ENCODE measurements at regions not wholly inside any gene's neighbourhood (a gene's known extent, or its start where the extent isn't known, plus 50 kb on each side); places are given as distances from the start of the nearest gene placed in this dataset.

DNA sequence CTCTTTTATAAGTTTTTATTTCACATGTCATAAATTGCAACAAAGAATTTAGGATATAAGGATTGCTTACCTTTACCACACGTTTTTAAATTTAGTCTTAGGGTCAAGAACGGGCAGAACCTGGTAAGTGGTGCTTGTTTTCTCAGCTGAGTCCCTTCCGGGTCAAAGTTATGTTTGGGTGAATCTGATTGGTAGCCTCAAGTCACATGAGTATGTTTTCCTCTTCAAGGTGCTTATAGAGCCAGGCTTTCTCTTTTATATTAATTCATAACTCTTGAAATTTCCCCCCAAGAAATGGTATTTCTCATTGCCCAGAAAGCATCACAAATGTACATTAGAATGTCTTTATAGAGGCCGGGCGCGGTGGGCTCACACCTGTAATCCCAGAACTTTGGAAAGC is 415.7 kb upstream of the ROBO2 start:
- DNase-seq (ENCODE audit: low spot score), result no peak

DNA sequence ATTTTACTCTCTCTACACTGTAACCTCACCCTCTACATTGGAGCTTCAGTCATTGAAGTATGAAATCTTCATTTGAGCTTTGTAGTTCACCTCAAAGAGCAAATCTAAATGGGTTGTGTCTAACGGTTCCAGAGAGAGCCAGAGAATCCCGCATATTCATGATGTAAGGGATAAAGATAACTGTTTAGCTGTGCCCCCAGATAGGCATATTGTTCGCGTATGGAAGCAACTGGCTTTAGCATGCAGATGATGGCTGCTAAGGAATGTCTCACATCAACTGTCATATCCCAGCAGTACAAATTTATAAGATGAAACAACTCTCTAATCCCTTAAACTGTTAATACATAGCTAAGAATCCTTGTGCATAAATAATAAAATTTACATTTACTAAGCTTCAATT is 412.7 kb upstream of the ROBO2 start:
- DNase-seq (ENCODE audit: low spot score), result no peak

DNA sequence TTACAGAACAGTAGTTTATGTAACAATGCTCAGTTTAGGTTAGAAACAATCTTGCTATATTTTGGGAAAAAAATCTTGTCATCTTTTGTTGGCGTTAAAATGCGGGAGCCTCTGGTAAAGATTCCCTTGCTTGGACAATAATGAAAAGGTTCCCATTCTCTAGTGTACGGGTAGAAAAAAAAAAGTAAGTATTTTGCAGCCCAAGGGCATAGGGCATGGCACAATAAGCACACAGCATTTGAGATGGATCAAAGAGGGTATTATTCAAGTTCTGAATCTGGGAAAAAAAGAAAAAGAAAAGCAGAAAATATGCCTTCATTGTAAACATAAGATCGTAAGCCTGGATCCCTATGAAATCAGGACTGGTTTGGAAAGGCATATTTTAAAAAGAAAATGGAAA is 408.6 kb upstream of the ROBO2 start:
- no peak for DNase-seq (ENCODE audit: low spot score)

DNA sequence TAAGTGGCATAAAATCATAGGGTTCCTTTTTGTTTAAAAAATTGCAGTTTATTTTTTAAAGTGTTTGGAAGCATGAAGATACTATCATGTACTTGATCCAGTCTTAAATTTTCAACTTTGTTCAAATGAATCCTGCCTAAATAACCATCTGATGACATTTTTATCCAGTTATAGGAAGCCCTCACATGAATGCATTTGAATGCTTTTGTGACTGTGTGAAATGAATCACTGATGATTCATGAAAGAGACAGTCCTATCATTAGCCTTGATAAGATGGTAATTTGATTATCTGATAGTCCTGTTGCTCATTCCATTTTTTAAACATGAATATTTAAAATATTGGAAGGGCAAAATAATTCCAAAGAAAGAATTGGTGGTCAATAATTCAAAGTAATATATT is 401.9 kb upstream of the ROBO2 start:
- peak; percentile 20 for DNase-seq (ENCODE audit: low spot score)

DNA sequence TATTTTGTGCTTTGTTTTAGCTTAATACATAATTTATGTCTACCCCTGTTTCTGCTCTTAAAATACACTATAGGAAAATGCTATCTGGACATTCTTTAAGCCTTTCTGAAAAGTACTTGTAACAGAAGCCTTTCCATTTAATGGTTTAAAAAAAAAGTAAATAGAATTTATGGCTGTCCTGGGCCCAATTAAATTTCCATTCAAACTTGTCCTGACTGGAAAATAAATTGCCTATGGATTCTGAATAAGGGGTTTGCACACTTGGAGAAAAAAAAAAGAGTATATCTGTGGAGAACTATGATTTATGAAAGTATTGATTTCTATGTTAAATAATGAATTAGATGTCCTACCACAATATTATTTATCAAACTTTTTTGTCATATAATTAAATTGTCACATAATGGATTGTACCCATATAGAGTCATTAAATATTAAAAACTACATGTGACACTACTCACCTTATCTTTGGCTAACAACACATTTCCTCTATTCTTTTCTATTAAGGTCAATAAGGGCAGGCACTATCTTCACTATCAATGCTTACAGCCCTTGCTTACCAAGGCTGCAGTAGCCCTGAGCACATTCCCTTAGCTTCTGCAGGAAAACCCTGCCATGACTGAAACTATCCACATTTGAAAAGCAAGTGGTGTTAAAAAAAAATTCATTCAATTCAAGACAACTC is 396.1 kb upstream of the ROBO2 start:
- DNase-seq (ENCODE audit: low spot score), result no peak

DNA sequence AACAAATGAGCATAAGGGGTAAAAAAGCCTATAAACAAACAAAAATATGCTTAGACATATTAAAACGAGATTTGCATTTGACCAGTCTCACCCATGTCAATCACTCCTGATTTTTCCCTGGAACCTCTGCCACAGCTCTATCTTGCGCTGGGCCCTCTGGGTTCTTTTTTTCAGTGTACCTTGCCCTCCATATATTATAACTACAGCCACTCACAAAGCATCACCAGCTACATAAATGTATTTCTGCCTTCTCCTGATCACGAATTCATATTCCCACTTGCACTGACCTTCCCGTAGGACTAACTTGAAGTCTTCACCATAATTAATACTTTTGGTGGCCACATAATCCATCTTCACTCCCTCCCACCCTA is 395.6 kb upstream of the ROBO2 start:
- DNase-seq (ENCODE audit: low spot score), result no peak

DNA sequence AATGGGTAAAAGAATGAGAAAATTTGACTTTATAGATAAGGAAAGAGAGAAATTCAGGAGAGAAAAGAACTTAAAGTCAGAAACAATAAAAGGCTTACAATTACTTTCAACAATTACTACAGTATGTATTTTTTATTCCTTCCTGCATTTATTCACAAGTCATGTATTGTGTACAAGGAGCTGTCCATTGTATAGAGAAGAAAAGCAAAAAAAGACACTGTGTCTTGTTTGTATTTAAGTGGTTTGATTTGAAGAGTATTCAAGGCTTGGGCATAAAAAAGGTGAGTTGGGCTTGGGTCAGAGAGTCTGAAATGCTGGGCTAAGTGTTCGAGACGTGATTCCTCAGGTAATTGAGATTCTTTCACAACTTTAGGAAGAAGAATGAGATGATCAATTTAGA is 394.2 kb upstream of the ROBO2 start:
- no peak for DNase-seq (ENCODE audit: low spot score)

DNA sequence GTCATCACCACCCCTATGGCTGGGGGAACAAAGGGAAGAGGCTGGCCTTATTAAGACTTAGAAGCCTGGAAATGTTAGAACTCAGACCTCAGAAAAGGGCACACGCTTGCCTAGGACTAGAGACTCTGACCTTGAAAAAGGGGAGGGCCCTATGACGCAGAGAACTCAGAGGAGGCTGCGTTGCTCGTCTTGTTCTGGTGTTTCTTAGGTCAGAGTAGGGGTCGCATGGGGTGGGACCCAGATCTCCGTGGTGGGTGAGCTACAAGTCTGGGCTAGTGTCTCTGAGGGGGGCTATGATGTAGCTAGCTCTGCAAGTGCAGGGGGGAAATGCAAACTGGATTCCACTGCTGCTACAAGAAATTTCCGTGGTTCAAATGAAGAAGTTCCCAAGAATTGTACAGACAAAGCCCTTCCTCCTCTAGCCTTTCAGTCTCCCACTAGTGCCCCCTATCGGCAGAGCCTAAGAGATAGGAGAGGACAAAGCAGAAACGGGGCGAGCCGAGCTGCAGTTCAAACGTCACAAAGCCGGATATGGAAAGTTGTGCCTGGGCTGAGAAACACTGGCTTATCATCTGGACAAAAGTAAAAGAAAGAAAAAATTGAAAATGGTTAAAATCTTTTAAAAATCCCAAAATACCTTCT is 392.9 kb upstream of the ROBO2 start:
- no peak for DNase-seq (ENCODE audit: low spot score)

DNA sequence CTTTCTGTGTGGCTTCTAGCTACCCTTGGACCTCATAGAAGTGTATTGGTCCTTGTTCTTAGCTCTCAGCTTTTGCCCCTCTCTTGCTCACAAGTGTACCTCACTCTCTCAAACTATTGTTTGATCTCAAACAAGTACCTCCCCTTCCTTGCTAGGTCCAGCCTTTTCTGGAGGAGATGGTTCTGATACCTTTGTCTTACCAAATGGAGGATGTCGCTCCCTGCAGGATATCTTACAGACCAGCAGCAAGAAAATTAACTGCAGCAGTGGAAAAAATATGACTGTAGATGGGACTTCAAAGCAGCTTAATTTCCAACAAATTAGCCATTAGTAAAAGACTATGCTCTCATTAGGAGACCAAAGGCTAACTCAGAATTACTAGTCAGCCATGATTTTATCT is 388.1 kb upstream of the ROBO2 start:
- no peak for DNase-seq (ENCODE audit: low spot score)

DNA sequence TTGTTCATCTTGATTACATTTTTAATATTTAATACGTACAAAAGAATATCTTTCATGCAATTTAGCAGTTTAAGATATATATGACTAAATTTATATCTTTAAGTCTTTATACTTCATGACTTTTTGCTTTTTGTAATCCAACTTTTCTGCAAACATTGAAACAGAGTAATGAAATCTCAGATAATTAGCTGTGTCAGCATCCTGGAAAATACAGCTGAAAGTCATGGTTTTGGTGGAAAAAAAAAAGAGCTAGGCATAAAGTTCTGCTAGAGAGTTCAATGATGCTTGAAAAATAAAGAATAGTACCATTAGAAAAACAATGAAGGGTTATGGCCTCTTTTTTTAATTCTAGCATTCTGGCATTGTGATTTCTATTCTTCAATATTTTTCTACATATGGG is 387.4 kb upstream of the ROBO2 start:
- no peak for DNase-seq (ENCODE audit: low spot score)

DNA sequence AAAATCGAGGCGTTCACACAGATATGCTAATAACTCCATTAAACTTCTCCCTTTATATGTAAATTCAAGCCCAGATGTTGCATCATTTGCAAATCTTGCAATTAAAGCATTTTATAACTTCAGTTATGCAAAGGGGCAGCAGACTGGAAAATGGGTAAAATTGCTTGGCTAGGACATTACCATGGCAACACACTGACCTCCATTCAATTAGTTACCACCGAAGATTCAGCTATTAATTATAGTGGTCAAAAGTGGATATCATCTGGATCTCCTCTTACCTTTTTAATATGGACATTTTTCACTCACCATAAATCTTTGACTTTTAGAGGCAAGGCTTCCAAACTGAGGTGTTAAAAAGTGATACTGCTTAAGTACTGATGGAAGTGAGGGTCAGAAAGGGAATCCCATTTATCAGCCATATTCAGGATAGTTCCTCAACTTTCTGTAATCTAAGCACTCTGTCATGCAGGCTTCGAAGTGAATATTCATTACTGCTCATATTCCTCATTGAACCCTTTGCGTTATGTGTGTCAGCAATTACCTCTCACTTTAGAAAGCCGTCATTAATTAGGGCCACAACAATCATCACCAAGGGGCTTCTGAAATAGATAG is 386.2 kb upstream of the ROBO2 start:
- no peak for DNase-seq (ENCODE audit: low spot score)

DNA sequence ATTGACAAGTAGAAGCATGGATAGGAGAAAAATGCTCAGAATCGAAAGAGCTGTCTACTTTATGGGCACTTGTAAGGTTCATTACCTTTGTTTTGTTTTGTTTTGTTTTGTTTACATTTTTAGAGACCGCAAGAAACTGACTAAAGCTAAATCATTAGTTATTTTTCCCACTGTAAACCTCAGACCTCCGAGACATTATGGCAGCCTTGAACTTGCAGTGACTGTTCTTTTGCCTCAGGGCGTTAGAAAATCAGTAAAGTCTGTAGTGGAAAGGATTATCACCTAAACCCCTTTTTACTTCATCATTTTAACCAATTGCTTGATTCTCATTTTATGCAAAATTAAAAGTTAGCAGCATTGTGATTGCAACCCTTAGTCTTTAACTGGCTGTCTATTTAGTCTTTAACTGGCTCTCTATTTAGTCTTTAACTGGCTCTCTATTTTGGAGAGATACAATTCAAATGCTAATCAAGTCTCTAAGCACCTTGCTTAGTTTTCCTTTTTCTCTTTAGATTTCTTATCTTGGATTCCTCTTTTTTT is 383.3 kb upstream of the ROBO2 start:
- DNase-seq (ENCODE audit: low spot score), result no peak

DNA sequence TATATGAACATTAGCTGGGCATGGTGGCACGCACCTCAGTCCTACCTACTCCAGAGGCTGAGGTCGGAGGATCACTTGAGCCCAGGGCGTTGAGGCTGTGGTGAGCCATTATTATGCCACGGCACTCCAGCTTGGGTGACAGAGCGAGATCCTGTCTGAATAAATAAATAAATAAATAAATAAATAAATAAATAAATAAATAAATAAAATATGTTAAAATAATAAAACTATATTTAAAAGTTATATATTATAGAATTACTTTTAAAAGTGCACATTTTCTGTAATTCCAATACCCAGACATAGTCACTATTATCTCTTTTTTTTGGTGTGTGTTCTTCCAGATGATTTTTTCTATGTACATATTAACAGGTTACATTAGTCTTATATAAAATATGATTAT is 382.0 kb upstream of the ROBO2 start:
- DNase-seq (ENCODE audit: low spot score), result no peak

DNA sequence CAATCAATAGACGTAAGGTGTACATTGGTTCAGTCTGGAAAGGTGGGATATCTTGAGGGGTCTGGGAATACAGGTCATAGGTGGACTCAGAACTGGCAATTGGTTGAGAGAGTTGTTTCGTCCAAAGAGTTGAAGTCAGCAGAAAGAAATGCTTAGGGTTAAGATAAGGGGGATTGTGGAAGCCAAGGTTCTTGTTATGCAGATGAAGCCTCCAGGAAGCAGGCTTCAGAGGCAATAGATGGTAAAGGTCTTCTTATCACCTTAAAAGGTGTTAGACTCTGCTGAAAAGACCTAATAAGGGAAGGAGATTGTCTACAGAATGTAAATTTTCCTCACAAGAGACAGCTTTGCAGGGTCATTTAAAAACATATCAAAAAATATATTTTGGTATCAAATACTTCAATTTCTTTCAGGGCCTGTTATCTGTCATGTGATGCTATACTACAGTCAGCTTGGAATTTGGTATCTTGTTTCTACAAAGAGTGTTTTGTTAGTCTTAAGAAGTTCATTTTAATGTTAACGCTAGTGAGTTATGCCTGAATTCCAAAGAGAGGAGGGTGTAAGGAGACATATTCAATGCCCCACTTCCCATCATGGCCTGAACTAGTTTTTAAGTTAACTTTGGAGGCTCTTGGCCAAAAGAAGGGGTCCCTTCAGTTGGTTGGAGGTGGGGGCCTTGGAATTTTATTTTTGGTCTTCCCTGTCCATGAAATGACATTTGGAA is 378.2 kb upstream of the ROBO2 start:
- no peak for DNase-seq (ENCODE audit: low spot score)

DNA sequence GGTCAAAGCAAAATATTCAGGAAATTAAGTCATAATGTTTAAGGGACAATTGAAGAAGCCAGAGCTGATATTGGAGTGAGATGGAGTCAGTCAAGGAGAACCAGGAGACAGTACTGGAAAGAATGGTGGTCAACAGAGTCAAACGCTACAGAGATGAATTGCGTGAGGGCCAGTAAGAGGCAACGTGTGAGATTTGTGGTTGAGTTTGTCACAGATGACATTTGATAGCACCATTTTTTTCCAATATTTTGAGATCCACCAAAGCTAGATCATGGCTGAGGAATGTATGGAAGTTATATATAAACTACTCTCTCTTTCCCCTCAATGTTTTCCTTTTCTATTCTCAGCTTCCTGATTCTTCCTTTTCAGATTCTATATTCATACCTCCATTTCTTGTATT is 375.1 kb upstream of the ROBO2 start:
- DNase-seq (ENCODE audit: low spot score), result no peak

DNA sequence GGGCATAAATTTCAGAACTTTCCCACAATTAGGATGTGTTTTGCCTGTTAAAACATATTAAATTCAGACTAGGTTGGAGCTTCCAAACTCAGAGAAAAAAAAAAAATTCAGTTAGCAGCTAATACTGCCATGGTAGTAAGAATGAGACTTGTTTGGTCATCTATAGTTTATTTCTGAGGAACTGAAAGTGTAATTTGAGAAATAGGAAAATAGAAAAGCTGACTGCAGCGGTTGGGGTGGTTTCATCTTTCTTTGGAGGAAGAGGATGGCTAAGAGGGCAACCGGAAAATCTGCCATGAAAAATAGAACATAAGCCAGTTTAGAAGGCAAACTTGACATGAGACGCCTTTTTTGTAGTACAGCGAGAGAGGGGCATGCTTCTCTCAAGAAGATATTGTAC is 371.2 kb upstream of the ROBO2 start:
- DNase-seq (ENCODE audit: low spot score), result no peak

DNA sequence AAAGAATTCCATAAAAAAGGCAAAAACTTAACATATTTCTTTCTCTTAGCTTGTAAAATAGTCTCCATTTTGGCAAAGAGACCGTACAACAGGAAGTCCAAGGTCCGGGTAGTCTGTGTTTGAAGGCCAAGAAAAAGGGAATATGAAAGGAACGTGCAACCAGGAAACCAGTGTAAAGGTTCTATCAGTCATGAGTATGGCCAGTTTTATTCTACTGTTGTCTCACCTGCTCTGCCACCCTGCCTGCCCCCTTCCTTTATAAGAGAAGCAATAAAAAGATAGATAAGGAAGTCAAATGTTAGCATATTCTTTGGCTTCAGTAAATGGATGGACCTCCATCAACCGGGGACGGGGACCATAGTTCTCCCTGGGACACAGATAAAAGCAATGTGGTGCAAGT is 370.6 kb upstream of the ROBO2 start:
- DNase-seq (ENCODE audit: low spot score), result no peak

DNA sequence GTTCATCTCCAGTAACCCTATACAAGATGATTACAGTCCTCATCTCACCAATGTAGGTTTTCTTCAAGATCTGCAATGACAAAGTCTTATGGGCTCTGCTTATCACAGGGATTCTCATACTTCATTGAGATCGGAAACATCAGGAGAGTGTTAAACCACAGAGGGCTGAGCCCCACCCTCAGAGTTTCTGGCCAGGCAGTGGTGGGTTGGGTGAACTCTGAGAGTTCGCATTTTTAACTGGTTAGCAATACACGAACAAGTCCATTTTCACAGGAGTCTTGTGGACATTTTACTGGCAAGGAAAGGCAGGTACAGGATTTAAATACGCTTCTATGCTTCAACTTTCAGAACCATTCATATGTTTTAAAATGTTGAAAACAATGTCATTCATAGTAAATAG is 366.7 kb upstream of the ROBO2 start:
- no peak for DNase-seq (ENCODE audit: low spot score)

DNA sequence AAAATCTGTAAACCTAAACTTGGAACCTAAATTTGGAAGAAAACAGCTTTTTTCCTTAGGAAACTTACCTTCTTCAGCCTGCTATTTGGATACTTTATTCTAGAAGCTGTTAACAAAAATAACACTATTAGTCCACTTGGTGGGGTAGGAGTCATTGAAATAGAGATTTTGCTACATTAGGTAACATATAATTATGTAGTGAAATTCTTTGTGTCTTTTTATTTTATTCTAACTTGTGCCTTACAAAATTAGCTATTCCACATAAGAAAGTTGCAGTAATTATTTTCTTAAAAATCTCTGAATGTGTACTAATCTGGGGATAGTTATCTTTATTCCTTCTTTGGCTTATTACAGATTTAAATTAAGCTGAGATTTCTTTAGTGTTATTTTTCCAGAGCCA is 360.4 kb upstream of the ROBO2 start:
- no peak for DNase-seq (ENCODE audit: low spot score)

DNA sequence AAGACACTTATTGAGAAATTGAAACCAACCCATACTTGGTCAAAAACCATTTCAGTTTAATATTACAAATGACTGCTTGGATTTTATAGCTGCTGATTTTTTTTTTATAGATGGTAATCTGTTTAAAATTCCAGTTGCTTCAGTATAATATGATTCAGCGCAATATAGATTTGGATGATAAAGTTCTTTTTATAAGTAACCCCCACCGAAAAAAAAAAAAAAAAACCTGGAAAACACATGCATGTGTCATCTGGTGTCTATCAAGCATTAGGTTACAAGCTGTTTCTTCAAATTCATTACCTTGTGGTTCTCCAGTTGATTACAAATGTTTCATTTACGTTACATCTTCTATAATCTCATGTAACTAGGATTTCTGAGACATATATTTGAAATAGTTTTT is 356.6 kb upstream of the ROBO2 start:
- no peak for DNase-seq (ENCODE audit: low spot score)

DNA sequence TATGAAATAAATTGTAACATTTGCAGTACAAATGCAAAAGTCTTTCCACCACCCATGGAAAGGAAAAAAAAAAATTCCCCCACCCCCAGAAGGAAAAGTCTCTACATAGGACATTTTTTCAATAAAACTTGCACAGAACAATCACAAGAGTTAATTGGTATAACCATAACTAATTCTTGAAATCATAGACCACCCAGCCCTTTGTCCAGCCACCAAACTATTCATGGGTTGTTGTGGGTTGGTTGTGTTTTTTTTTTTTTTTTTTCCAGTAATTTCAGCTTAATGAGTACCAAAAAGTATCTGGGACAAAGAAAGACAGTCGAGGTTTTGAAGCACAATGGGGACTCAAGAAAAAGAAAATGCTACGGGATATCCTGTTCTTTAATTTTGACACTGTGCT is 355.0 kb upstream of the ROBO2 start:
- DNase-seq (ENCODE audit: low spot score), result no peak

DNA sequence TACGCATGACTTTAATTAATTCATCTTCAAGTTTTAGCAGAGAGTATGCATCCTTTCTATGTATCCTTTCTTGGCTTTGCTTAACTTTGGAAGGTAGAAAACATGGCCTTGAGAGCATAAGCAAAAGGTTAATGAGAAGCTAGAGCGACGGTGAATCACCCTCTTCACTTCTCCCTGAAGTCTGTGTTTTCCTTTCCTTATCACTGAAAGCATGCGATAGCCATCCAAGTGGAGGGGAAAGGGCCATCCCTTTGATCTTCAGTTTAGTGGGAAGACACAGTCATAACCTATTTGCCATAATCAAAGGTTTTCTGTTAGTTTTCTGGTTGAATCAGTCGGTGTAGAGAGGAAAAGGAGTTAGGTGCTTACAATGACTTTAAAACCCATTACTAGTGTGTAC is 354.0 kb upstream of the ROBO2 start:
- DNase-seq (ENCODE audit: low spot score), result peak; percentile 55

DNA sequence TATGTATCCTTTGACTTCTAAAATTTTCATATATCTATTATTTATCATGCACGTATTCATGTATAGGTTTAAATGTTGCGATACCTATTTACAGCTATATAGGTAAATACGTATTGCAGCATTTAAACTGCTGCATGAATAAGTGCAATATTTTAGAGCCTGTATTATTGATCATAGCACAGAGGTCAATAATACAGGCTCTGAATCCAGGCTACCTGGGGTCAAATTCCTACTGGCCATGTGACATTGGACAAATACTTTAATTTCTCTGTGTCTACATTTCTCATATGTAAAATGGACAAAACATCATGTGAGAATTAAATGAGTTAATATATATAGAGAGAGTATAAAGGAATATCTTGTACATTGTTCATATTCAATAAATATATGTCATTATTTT is 352.9 kb upstream of the ROBO2 start:
- DNase-seq (ENCODE audit: low spot score), result no peak

All from kidney tubule cell (primary cell).